ENCODE measurements at regions not wholly inside any gene's neighbourhood (a gene's known extent, or its start where the extent isn't known, plus 50 kb on each side); places are given as distances from the start of the nearest gene placed in this dataset.

- no peak for DNase-seq (ENCODE audit: low read depth)
These were observed 73.4 kb upstream of the BOD1 start for GRCh38 chr5:173689737-173690360.

- DNase-seq (ENCODE audit: low read depth) = no peak
These were observed 75.5 kb upstream of the BOD1 start for GRCh38 chr5:173691931-173692330.

GRCh38 chr5:173693670-173694069 lies 77.2 kb upstream of the BOD1 start:
- DNase-seq (ENCODE audit: low read depth) = no peak

GRCh38 chr5:173696216-173696615 lies 79.8 kb upstream of the BOD1 start:
- DNase-seq (ENCODE audit: low read depth) = no peak

GRCh38 chr5:173697931-173698579 lies 81.6 kb upstream of the BOD1 start:
- no peak for DNase-seq (ENCODE audit: low read depth)

GRCh38 chr5:173699966-173700365 lies 83.5 kb upstream of the BOD1 start:
- DNase-seq (ENCODE audit: low read depth) = no peak

- DNase-seq (ENCODE audit: low read depth) = no peak
These were observed 87.0 kb upstream of the BOD1 start for GRCh38 chr5:173703466-173703865.

GRCh38 chr5:173704615-173705511 lies 88.4 kb upstream of the BOD1 start:
- DNase-seq (ENCODE audit: low read depth) = no peak

- DNase-seq (ENCODE audit: low read depth) = no peak
These were observed 89.1 kb upstream of the BOD1 start for GRCh38 chr5:173705512-173706044.

GRCh38 chr5:173706700-173707099 lies 90.2 kb upstream of the BOD1 start:
- no peak for DNase-seq (ENCODE audit: low read depth)

GRCh38 chr5:173707392-173707791 lies 90.9 kb upstream of the BOD1 start:
- DNase-seq (ENCODE audit: low read depth) = no peak

GRCh38 chr5:173709145-173709544 lies 92.7 kb upstream of the BOD1 start:
- DNase-seq (ENCODE audit: low read depth) = no peak

GRCh38 chr5:173709761-173710160 lies 93.3 kb upstream of the BOD1 start:
- no peak for DNase-seq (ENCODE audit: low read depth)

- no peak for DNase-seq (ENCODE audit: low read depth)
These were observed 94.1 kb upstream of the BOD1 start for GRCh38 chr5:173710528-173710927.

- DNase-seq (ENCODE audit: low read depth) = no peak
These were observed 95.0 kb upstream of the BOD1 start for GRCh38 chr5:173711466-173711865.

- no peak for DNase-seq (ENCODE audit: low read depth)
These were observed 96.2 kb upstream of the BOD1 start for GRCh38 chr5:173712609-173713175.

GRCh38 chr5:173714551-173715428 lies 98.3 kb upstream of the BOD1 start:
- no peak for DNase-seq (ENCODE audit: low read depth)

- DNase-seq (ENCODE audit: low read depth) = no peak
These were observed 99.2 kb upstream of the BOD1 start for GRCh38 chr5:173715607-173716006.

GRCh38 chr5:173716058-173716682 lies 99.7 kb upstream of the BOD1 start:
- no peak for DNase-seq (ENCODE audit: low read depth)

GRCh38 chr5:173717959-173718358 lies 101.5 kb upstream of the BOD1 start:
- no peak for DNase-seq (ENCODE audit: low read depth)

GRCh38 chr5:173718469-173718868 lies 102.0 kb upstream of the BOD1 start:
- no peak for DNase-seq (ENCODE audit: low read depth)
